Sigmoid colon (tissue), 3 donors: ENCODE measurements at regions not wholly inside any gene's neighbourhood (a gene's known extent, or its start where the extent isn't known, plus 50 kb on each side); places are given as distances from the start of the nearest gene placed in this dataset.
"Not testable (repeated sequence)": the region's sequence is repeated elsewhere in the genome, so short reads cannot be mapped to it uniquely, and the experiment has no call there.

ENCODE experiments used
- CTCF ChIP-seq, 4 experiments: fragments of 450-650 bp in 3 of 4; fragments of 200-600 bp in 1 of 4; IDR thresholded peaks; one replicate each; pipeline ENCODE4 v1.5.1; 2016 to 2019; ENCODE audit warnings: antibody characterized with exemption in 4 of 4, mild to moderate bottlenecking in 3 of 4, moderate library complexity in 2 of 4
- POLR2A ChIP-seq, 2 donors: fragments of 450-650 bp; IDR thresholded peaks; one replicate each; pipeline ENCODE4 v1.6.1; 2016; ENCODE audit warnings: antibody characterized with exemption in 2 of 2, mild to moderate bottlenecking in 2 of 2, moderate library complexity in 2 of 2

GRCh38 chr9:23046026-23046425 is 599.4 kb downstream of the DMRTA1 start:
- TF ChIP-seq POLR2A, CTCF (IDR thresholded peaks at IDR 0.05): not testable (repeated sequence)
